Smooth muscle cell of the brain vasculature (primary cell): ENCODE measurements at regions not wholly inside any gene's neighbourhood (a gene's known extent, or its start where the extent isn't known, plus 50 kb on each side); places are given as distances from the start of the nearest gene placed in this dataset.
"Not testable (repeated sequence)": the region's sequence is repeated elsewhere in the genome, so short reads cannot be mapped to it uniquely, and the experiment has no call there.

Experiments used
- DNase-seq: peaks from one replicate; pipeline ENCODE4 v3.0.0-alpha.2; 2012; ENCODE audit warnings: low read depth, low spot score

GRCh38 chr3:168794427-168794826, 698.7 kb upstream of the GOLIM4 start:
- DNase-seq = no peak

GRCh38 chr3:168782193-168782592, 686.5 kb upstream of the GOLIM4 start:
- DNase-seq = no peak

GRCh38 chr3:168779970-168780645, 684.4 kb upstream of the GOLIM4 start:
- DNase-seq = not testable (repeated sequence)

- no peak for DNase-seq
These were observed 658.0 kb upstream of the GOLIM4 start for GRCh38 chr3:168753724-168754123.

- no peak for DNase-seq
These were observed 656.6 kb upstream of the GOLIM4 start for GRCh38 chr3:168752339-168752738.

- no peak for DNase-seq
These were observed 652.0 kb upstream of the GOLIM4 start for GRCh38 chr3:168747697-168748096.

- no peak for DNase-seq
These were observed 643.0 kb upstream of the GOLIM4 start for GRCh38 chr3:168738527-168739325.

- no peak for DNase-seq
These were observed 640.5 kb upstream of the GOLIM4 start for GRCh38 chr3:168736202-168736601.

GRCh38 chr3:168730073-168730472, 634.3 kb upstream of the GOLIM4 start:
- no peak for DNase-seq

GRCh38 chr3:168722091-168722490, 626.4 kb upstream of the GOLIM4 start:
- DNase-seq = no peak

- DNase-seq = no peak
These were observed 619.0 kb upstream of the GOLIM4 start for GRCh38 chr3:168714609-168715240.

GRCh38 chr3:168709073-168709472, 613.3 kb upstream of the GOLIM4 start:
- no peak for DNase-seq

GRCh38 chr3:168707900-168708299, 612.2 kb upstream of the GOLIM4 start:
- DNase-seq = no peak

- no peak for DNase-seq
These were observed 609.7 kb upstream of the GOLIM4 start for GRCh38 chr3:168705412-168705811.

GRCh38 chr3:168696051-168696450, 600.3 kb upstream of the GOLIM4 start:
- DNase-seq = no peak

- DNase-seq = no peak
These were observed 598.1 kb upstream of the GOLIM4 start for GRCh38 chr3:168693870-168694269.

- DNase-seq = no peak
These were observed 592.5 kb upstream of the GOLIM4 start for GRCh38 chr3:168688267-168688666.

- no peak for DNase-seq
These were observed 588.8 kb upstream of the GOLIM4 start for GRCh38 chr3:168684519-168684918.

GRCh38 chr3:168678730-168679129, 583.0 kb upstream of the GOLIM4 start:
- no peak for DNase-seq

- DNase-seq = no peak
These were observed 575.4 kb upstream of the GOLIM4 start for GRCh38 chr3:168671091-168671490.

- not testable (repeated sequence) for DNase-seq
These were observed 565.3 kb upstream of the GOLIM4 start for GRCh38 chr3:168660879-168661657.

- DNase-seq = no peak
These were observed 563.3 kb upstream of the GOLIM4 start for GRCh38 chr3:168659015-168659414.
